Panc1 (cell line): ENCODE measurements at regions not wholly inside any gene's neighbourhood (a gene's known extent, or its start where the extent isn't known, plus 50 kb on each side); places are given as distances from the start of the nearest gene placed in this dataset.

Experiments used
- ATAC-seq: fragments of 200-7000 bp; cut with Tn5 transposase; 2 replicates; pipeline ENCODE4 v1.9.1; 2020; ENCODE audit warnings: mild to moderate bottlenecking, moderate library complexity
- BruUV-seq: library from RNA; stranded (reverse); fragments of 400-500 nt; replicated peaks from 2 replicates; lab custom pipeline; 2021; lab: Mats Ljungman, UMichigan
- CTCF ChIA-PET: fragments of 300-600 bp; sonication (Branson Sonifier 250); formaldehyde crosslinking; loops from one replicate; lab custom pipeline; 2022; ENCODE audit warnings: antibody characterized with exemption; lab: Charles Lee
- POLR2A ChIA-PET: fragments of 300-600 bp; sonication (Branson Sonifier 250); formaldehyde crosslinking; loops from one replicate; lab custom pipeline; 2022; ENCODE audit warnings: antibody characterized with exemption; lab: Charles Lee
- DNase-seq: peaks from one replicate; pipeline ENCODE4 v3.0.0-alpha.2; 2010; ENCODE audit warnings: low read depth, low spot score
- H3K27ac ChIP-seq: 2 replicates; pipeline ENCODE4 v1.5.1; 2011; ENCODE audit warnings: mild to moderate bottlenecking, low read length, inconsistent platforms
- H3K27me3 ChIP-seq: fragments of 200-500 bp; sonication (Bioruptor generic); 2 replicates; pipeline ENCODE4 v1.6.0; 2014; ENCODE audit warnings: low read length, inconsistent platforms; ENCODE audit not compliant: control insufficient read depth, insufficient read depth
- H3K36me3 ChIP-seq: fragments of 200-500 bp; sonication (Bioruptor generic); 2 replicates; pipeline ENCODE4 v1.5.1; 2014; ENCODE audit warnings: inconsistent platforms, mild to moderate bottlenecking, low read length, moderate library complexity; ENCODE audit not compliant: control insufficient read depth, insufficient read depth
- H3K4me1 ChIP-seq: 2 replicates; pipeline ENCODE4 v1.5.1; 2011; ENCODE audit warnings: inconsistent platforms, mild to moderate bottlenecking, low read length, moderate library complexity; ENCODE audit not compliant: control insufficient read depth, insufficient read depth
- H3K4me3 ChIP-seq, 2 experiments: 2 replicates each; pipeline ENCODE4 v1.5.1; 2011 to 2012; ENCODE audit warnings: low read depth in 2 of 2, low read length in 2 of 2, mild to moderate bottlenecking in 2 of 2, inconsistent platforms in 1 of 2, moderate library complexity in 1 of 2
- H3K9me3 ChIP-seq: fragments of 200-500 bp; sonication (Bioruptor generic); 2 replicates; pipeline ENCODE4 v1.5.1; 2014; ENCODE audit warnings: low read depth, mild to moderate bottlenecking, inconsistent platforms, low read length, moderate library complexity; ENCODE audit not compliant: control insufficient read depth, insufficient read depth
- POLR2AphosphoS5 ChIP-seq: IDR thresholded peaks from 2 replicates; pipeline ENCODE4 v1.6.1; 2012; ENCODE audit warnings: mild to moderate bottlenecking, low read depth, low read length, moderate library complexity
- SIN3A ChIP-seq: IDR thresholded peaks from 2 replicates; pipeline ENCODE4 v1.6.1; 2012; ENCODE audit warnings: low read depth, mild to moderate bottlenecking, low read length, moderate library complexity, borderline replicate concordance; ENCODE audit not compliant: insufficient read depth
- TCF7L2 ChIP-seq: IDR thresholded peaks from 2 replicates; pipeline ENCODE4 v1.6.1; 2011; ENCODE audit warnings: mild to moderate bottlenecking, low read depth, low read length, inconsistent platforms
- in situ Hi-C: cut with HindIII; loops from 2 replicates; pipeline ENCODE4 v1.10.0; 2016; ENCODE audit warnings: low sequenced_read_pairs, low pct_unique_long_range_greater_than_20kb
- intact Hi-C: fragments of 100-400 bp; cut with micrococcal nuclease; formaldehyde crosslinking; loops from one replicate; pipeline ENCODE4 v1.10.0; 2022; ENCODE audit not compliant: unreplicated experiment
- TF ChIP-seq, protein P1 (sequence below): fragments of 450-650 bp; IDR thresholded peaks from 2 replicates; pipeline ENCODE4 v1.5.1; 2017; ENCODE audit warnings: mild to moderate bottlenecking
- TF ChIP-seq, protein P2 (sequence below), 2 experiments: IDR thresholded peaks; 2 replicates each; pipeline ENCODE4 v1.6.1; 2011 to 2012; ENCODE audit warnings: low read depth in 2 of 2, control low read depth in 1 of 2, low read length in 1 of 2, mild to moderate bottlenecking in 1 of 2, moderate library complexity in 1 of 2; ENCODE audit not compliant: insufficient read depth in 1 of 2

DNA sequence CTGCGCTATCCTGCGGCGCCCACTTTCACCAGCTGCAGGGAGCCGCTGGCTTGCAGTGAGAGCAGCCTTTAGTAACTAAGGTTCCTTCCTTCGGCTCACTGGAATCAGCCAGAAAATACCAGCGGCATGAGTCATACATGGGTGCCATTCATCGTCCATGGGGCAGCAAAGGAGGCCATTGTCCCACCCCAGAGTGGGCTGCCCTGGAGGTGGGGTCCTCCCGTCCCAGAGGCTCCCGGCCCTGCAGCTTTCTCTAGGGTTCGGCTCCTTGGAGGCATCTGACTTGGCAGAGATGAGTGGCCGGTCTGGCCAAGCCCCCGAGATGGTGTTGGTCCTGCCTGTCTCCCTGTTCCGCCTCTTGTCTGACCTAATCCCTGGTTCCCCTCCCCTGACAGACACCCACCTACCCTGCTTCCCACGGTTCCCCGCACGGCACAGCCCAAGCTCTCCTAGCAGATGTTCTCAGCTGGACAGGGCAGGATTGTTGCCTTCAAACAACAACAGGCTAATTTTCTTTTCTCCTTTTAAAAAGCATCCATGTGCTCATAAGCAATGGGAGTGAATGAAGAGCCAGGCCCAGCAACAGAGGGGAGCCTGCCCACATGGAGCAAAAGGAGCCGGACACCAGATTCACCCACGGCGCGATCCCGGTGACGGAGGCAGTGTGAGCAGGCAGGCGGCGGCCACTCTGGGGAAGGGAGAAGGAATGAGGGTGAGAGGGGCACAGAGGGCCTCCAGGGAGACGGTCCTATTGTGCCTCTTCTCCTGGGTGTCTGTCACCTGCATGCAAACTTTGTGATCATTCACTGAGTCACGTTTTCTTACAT lies 97.0 kb upstream of the COL5A1 start:
- DNase-seq (no peak), ATAC-seq (peak; percentile 57; the same call in 1 of the 2 replicates)
- ChIA-PET POLR2A (no interaction called here), CTCF (no interaction called here)
- Histone ChIP-seq H3K27ac (no peak overlapping the region), H3K9me3 (no peaks in the 10 kb centered on the region), H3K36me3 (no peaks in the 10 kb centered on the region), H3K4me1 (no peaks in the 10 kb centered on the region), H3K4me3 (no peak overlapping the region), H3K27me3 (no peaks in the 10 kb centered on the region)
- TF ChIP-seq, protein P1, sequence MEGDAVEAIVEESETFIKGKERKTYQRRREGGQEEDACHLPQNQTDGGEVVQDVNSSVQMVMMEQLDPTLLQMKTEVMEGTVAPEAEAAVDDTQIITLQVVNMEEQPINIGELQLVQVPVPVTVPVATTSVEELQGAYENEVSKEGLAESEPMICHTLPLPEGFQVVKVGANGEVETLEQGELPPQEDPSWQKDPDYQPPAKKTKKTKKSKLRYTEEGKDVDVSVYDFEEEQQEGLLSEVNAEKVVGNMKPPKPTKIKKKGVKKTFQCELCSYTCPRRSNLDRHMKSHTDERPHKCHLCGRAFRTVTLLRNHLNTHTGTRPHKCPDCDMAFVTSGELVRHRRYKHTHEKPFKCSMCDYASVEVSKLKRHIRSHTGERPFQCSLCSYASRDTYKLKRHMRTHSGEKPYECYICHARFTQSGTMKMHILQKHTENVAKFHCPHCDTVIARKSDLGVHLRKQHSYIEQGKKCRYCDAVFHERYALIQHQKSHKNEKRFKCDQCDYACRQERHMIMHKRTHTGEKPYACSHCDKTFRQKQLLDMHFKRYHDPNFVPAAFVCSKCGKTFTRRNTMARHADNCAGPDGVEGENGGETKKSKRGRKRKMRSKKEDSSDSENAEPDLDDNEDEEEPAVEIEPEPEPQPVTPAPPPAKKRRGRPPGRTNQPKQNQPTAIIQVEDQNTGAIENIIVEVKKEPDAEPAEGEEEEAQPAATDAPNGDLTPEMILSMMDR = no peak
- TF ChIP-seq TCF7L2 (no peak), POLR2AphosphoS5 (no peak), SIN3A (no peak)
- TF ChIP-seq, protein P2, sequence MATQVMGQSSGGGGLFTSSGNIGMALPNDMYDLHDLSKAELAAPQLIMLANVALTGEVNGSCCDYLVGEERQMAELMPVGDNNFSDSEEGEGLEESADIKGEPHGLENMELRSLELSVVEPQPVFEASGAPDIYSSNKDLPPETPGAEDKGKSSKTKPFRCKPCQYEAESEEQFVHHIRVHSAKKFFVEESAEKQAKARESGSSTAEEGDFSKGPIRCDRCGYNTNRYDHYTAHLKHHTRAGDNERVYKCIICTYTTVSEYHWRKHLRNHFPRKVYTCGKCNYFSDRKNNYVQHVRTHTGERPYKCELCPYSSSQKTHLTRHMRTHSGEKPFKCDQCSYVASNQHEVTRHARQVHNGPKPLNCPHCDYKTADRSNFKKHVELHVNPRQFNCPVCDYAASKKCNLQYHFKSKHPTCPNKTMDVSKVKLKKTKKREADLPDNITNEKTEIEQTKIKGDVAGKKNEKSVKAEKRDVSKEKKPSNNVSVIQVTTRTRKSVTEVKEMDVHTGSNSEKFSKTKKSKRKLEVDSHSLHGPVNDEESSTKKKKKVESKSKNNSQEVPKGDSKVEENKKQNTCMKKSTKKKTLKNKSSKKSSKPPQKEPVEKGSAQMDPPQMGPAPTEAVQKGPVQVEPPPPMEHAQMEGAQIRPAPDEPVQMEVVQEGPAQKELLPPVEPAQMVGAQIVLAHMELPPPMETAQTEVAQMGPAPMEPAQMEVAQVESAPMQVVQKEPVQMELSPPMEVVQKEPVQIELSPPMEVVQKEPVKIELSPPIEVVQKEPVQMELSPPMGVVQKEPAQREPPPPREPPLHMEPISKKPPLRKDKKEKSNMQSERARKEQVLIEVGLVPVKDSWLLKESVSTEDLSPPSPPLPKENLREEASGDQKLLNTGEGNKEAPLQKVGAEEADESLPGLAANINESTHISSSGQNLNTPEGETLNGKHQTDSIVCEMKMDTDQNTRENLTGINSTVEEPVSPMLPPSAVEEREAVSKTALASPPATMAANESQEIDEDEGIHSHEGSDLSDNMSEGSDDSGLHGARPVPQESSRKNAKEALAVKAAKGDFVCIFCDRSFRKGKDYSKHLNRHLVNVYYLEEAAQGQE (IDR thresholded peaks at IDR 0.05; ENCODE audit: insufficient read depth in 1 of 2, low read depth in 2 of 2, low read length in 1 of 2) = no peak
- in situ Hi-C loops = no loop called here
- intact Hi-C loops = no loop called here
- no TSS peak for BruUV-seq

DNA sequence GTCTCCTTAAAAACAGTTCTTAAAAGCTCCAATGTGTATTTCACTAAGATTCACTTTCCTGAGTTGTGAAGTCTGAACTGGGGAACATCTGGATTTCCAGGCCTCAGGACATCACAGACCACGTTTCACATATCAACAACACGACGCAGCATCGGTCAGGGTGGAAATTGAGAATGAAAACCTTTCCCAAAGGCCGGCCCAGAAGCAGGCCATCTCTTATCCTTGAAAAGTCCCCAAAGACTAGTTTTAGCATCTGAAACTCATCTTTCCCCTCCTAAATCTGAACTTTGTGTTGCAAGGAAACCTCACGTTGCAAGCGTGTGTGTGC lies 96.4 kb upstream of the COL5A1 start:
- H3K9me3 ChIP-seq = no peaks in the 10 kb centered on the region
- no peaks in the 10 kb centered on the region for H3K27me3 ChIP-seq
- no TSS peak for BruUV-seq
- intact Hi-C loops = no loop called here
- in situ Hi-C loops = no loop called here
- TF ChIP-seq, protein P1 = no peak
- TF ChIP-seq SIN3A (no peak), TCF7L2 (no peak)
- no peak overlapping the region for H3K4me3 ChIP-seq
- no peak overlapping the region for H3K27ac ChIP-seq
- no peak for ATAC-seq
- no peaks in the 10 kb centered on the region for H3K4me1 ChIP-seq
- ChIA-PET CTCF (no interaction called here), POLR2A (no interaction called here)
- no peaks in the 10 kb centered on the region for H3K36me3 ChIP-seq
- DNase-seq = no peak
